T-helper 9 cell (primary cell): ENCODE measurements at regions not wholly inside any gene's neighbourhood (a gene's known extent, or its start where the extent isn't known, plus 50 kb on each side); places are given as distances from the start of the nearest gene placed in this dataset.

Source experiments
- DNase-seq: peaks from one replicate; pipeline ENCODE4 v3.0.0-alpha.2; 2020

GRCh38 chr1:29585201-29585600 is 348.9 kb downstream of the PTPRU start:
- DNase-seq, result no peak

- DNase-seq, result no peak
Measured at GRCh38 chr1:29584776-29585175, 348.5 kb downstream of the PTPRU start.

GRCh38 chr1:29584362-29584761 is 348.0 kb downstream of the PTPRU start:
- no peak for DNase-seq

- no peak for DNase-seq
Measured at GRCh38 chr1:29583727-29584126, 347.4 kb downstream of the PTPRU start.

- no peak for DNase-seq
Measured at GRCh38 chr1:29581256-29581655, 344.9 kb downstream of the PTPRU start.

- DNase-seq, result no peak
Measured at GRCh38 chr1:29579821-29580425, 343.6 kb downstream of the PTPRU start.

- DNase-seq, result no peak
Measured at GRCh38 chr1:29577512-29577911, 341.2 kb downstream of the PTPRU start.

GRCh38 chr1:29576510-29576909 is 340.2 kb downstream of the PTPRU start:
- no peak for DNase-seq

- DNase-seq, result no peak
Measured at GRCh38 chr1:29575826-29576225, 339.5 kb downstream of the PTPRU start.

GRCh38 chr1:29575277-29575676 is 339.0 kb downstream of the PTPRU start:
- no peak for DNase-seq

GRCh38 chr1:29574871-29575270 is 338.5 kb downstream of the PTPRU start:
- DNase-seq, result no peak

GRCh38 chr1:29569971-29570634 is 333.8 kb downstream of the PTPRU start:
- no peak for DNase-seq

GRCh38 chr1:29567257-29567656 is 330.9 kb downstream of the PTPRU start:
- DNase-seq, result no peak

GRCh38 chr1:29565490-29565889 is 329.2 kb downstream of the PTPRU start:
- no peak for DNase-seq

GRCh38 chr1:29563571-29563970 is 327.2 kb downstream of the PTPRU start:
- no peak for DNase-seq

- no peak for DNase-seq
Measured at GRCh38 chr1:29563092-29563491, 326.8 kb downstream of the PTPRU start.

- DNase-seq, result no peak
Measured at GRCh38 chr1:29559056-29559455, 322.7 kb downstream of the PTPRU start.

GRCh38 chr1:29557701-29558600 is 321.6 kb downstream of the PTPRU start:
- no peak for DNase-seq

- DNase-seq, result no peak
Measured at GRCh38 chr1:29557066-29557465, 320.7 kb downstream of the PTPRU start.

GRCh38 chr1:29556657-29557056 is 320.3 kb downstream of the PTPRU start:
- no peak for DNase-seq

GRCh38 chr1:29555043-29555620 is 318.8 kb downstream of the PTPRU start:
- no peak for DNase-seq

GRCh38 chr1:29554208-29554778 is 318.0 kb downstream of the PTPRU start:
- no peak for DNase-seq
